Adrenal gland (tissue), 9 donors: ENCODE measurements at regions not wholly inside any gene's neighbourhood (a gene's known extent, or its start where the extent isn't known, plus 50 kb on each side); places are given as distances from the start of the nearest gene placed in this dataset.

Source experiments
- DNase-seq, 7 donors: peaks; one replicate each; pipeline ENCODE4 v3.0.0-alpha.2; 2019 to 2020
- H3K27ac ChIP-seq, 5 donors: fragments of 200-600 bp; sonication (generic) in 4 of 5; 1 replicate in 3 of 5; 2 replicates in 2 of 5; pipeline versions ENCODE4 v1.5.1 to v1.8.0; 2016 to 2020; ENCODE audit warnings: mild to moderate bottlenecking in 1 of 5
- H3K27me3 ChIP-seq: fragments of 200-600 bp; 2 replicates; pipeline ENCODE4 v1.8.0; 2021
- H3K36me3 ChIP-seq, 2 donors: fragments of 200-600 bp; replicated peaks in 1 of 2; 1 replicate in 1 of 2; 2 replicates in 1 of 2; pipeline versions ENCODE4 v1.5.1 to v1.8.0; 2018 to 2022
- H3K4me1 ChIP-seq, 2 donors: fragments of 200-600 bp; replicated peaks in 1 of 2; 1 replicate in 1 of 2; 2 replicates in 1 of 2; pipeline versions ENCODE4 v1.5.1 to v1.8.0; 2018 to 2021
- H3K4me3 ChIP-seq, 4 donors: fragments of 200-600 bp; sonication (generic) in 3 of 4; one replicate each; pipeline ENCODE4 v1.5.1; 2016 to 2018
- H3K9me3 ChIP-seq, 3 donors: fragments of 200-600 bp; sonication (generic) in 1 of 3; replicated peaks in 1 of 3; 1 replicate in 2 of 3; 2 replicates in 1 of 3; pipeline versions ENCODE4 v1.5.1 to v1.8.0; 2016 to 2021
- CTCF ChIP-seq, 6 experiments: fragments of 450-650 bp in 4 of 6; fragments of 200-600 bp in 2 of 6; sonication (generic) in 1 of 6; IDR thresholded peaks; 1 replicate in 5 of 6; 2 replicates in 1 of 6; pipeline versions ENCODE4 v1.5.1 to v1.8.0; 2016 to 2021; ENCODE audit warnings: antibody characterized with exemption in 6 of 6, mild to moderate bottlenecking in 2 of 6, moderate library complexity in 1 of 6
- POLR2A ChIP-seq, 2 donors: fragments of 450-650 bp; IDR thresholded peaks; one replicate each; pipeline ENCODE4 v1.6.1; 2017; ENCODE audit warnings: antibody characterized with exemption in 2 of 2, mild to moderate bottlenecking in 2 of 2, moderate library complexity in 1 of 2
- WGBS, 4 donors: extraction: QIAGEN DNeasy Blood & Tissue Kit in 2 of 4; methylation state at CpG; one replicate each; pipeline versions ENCODE4 v1.1.5 to v1.1.7; 2013 to 2017; 5-methylcytosine and 5-hydroxymethylcytosine counted together
- intact Hi-C, 2 donors: fragments of 100-400 bp; cut with DNase I; formaldehyde crosslinking; loops; one replicate each; pipeline versions ENCODE4 v1.14.1 to v1.15.0; 2022 to 2023
- donor health status: healthy with polysubstance abuse.
- donor health status: Bipolar disorder and iron deficiency.
- donor health status: DM: yes; HTN: yes; CAD: no.
- donor health status: DM: no; HTN: no; CAD: no.
- donor health status: DM: no; HTN: no; CAD: no.

GRCh38 chr10:130666215-130666614 is 530.0 kb downstream of the GLRX3 start:
- intact Hi-C loops = no loop called here
- H3K4me3 ChIP-seq = no peak overlapping the region
- no peaks in the 10 kb centered on the region for H3K27me3 ChIP-seq
- no peaks in the 10 kb centered on the region for H3K9me3 ChIP-seq
- 78 to 90% (median 86%) methylated on average over 9 of the region's 9 CpGs for WGBS, 4 donors
- no peak for TF ChIP-seq CTCF (IDR thresholded peaks at IDR 0.05)
- no peak for TF ChIP-seq POLR2A (IDR thresholded peaks at IDR 0.05)
- H3K4me1 ChIP-seq = no peaks in the 10 kb centered on the region
- no peak overlapping the region for H3K27ac ChIP-seq
- no peak for DNase-seq
- H3K36me3 ChIP-seq = no peaks in the 10 kb centered on the region

- Histone ChIP-seq H3K27ac (no peak overlapping the region), H3K4me1 (no peaks in the 10 kb centered on the region), H3K36me3 (no peaks in the 10 kb centered on the region), H3K27me3 (no peaks in the 10 kb centered on the region), H3K4me3 (no peak overlapping the region), H3K9me3 (no peaks in the 10 kb centered on the region)
- TF ChIP-seq CTCF (IDR thresholded peaks at IDR 0.05) (peak; percentile 23 to 62 (median 56)), POLR2A (IDR thresholded peaks at IDR 0.05) (no peak)
- peak in 6 of 7 donors; percentile 18 to 66 (median 32) for DNase-seq
- intact Hi-C loops = loop anchor here in 1 of 2 donors (10.0 kb wide), 1 partner anchor 1098 kb away; no protein-coding TSS in a partner anchor
- WGBS, 4 donors = 20 to 37% (median 28%) methylated on average over 6 of the region's 6 CpGs
Observed at GRCh38 chr10:130686689-130687300, 550.6 kb downstream of the GLRX3 start.

GRCh38 chr10:130687566-130687965 is 551.4 kb downstream of the GLRX3 start:
- Histone ChIP-seq H3K36me3 (no peaks in the 10 kb centered on the region), H3K27me3 (no peaks in the 10 kb centered on the region), H3K27ac (no peak overlapping the region), H3K4me1 (no peaks in the 10 kb centered on the region), H3K4me3 (no peak overlapping the region), H3K9me3 (no peaks in the 10 kb centered on the region)
- intact Hi-C loops = loop anchor here in 1 of 2 donors (10.0 kb wide), 1 partner anchor 1097 kb away; no protein-coding TSS in a partner anchor
- TF ChIP-seq POLR2A (IDR thresholded peaks at IDR 0.05) (no peak), CTCF (IDR thresholded peaks at IDR 0.05) (no peak)
- 39 to 58% (median 46%) methylated on average over 4 to 5 of the region's 5 CpGs for WGBS, 4 donors
- DNase-seq = no peak

GRCh38 chr10:130689743-130690626 is 553.8 kb downstream of the GLRX3 start:
- intact Hi-C loops = loop anchor here in 1 of 2 donors (10.0 kb wide), 1 partner anchor 1095 kb away; no protein-coding TSS in a partner anchor
- WGBS, 4 donors = 68 to 76% (median 71%) methylated on average over 14 to 15 of the region's 15 CpGs

More at GRCh38 chr10:130689743-130690626, 553.8 kb downstream of the GLRX3 start:
- Histone ChIP-seq H3K4me1 (no peaks in the 10 kb centered on the region), H3K27ac (no peak overlapping the region), H3K9me3 (no peaks in the 10 kb centered on the region), H3K36me3 (no peaks in the 10 kb centered on the region), H3K27me3 (no peaks in the 10 kb centered on the region), H3K4me3 (no peak overlapping the region)
- TF ChIP-seq CTCF (IDR thresholded peaks at IDR 0.05) = no peak
- no peak for TF ChIP-seq POLR2A (IDR thresholded peaks at IDR 0.05)
- no peak for DNase-seq
